ENCODE measurements at regions not wholly inside any gene's neighbourhood (a gene's known extent, or its start where the extent isn't known, plus 50 kb on each side); places are given as distances from the start of the nearest gene placed in this dataset.

- TF ChIP-seq ATF3 (IDR thresholded peaks at IDR 0.05), result no peak
- no peak for TF ChIP-seq EZH2 (IDR thresholded peaks at IDR 0.05)
- no peak for TF ChIP-seq EZH2phosphoT487 (IDR thresholded peaks at IDR 0.05; ENCODE audit: borderline replicate concordance)
- TF ChIP-seq POLR2AphosphoS5 (IDR thresholded peaks at IDR 0.05; ENCODE audit: low read depth, low read length), result no peak
- TF ChIP-seq CTCF (IDR thresholded peaks at IDR 0.05 in 2 of 3, conservative IDR thresholded peaks at IDR 0.05 in 1 of 3; ENCODE audit: borderline replicate concordance in 1 of 3, insufficient read depth in 1 of 3, low read depth in 2 of 3, low read length in 2 of 3), result no peak
- TF ChIP-seq POLR2A (IDR thresholded peaks at IDR 0.05; ENCODE audit: borderline replicate concordance, extremely low read depth, insufficient read depth, insufficient read length), result no peak
- TF ChIP-seq REST (IDR thresholded peaks at IDR 0.05; ENCODE audit: low read depth), result no peak
- TF ChIP-seq RAD21 (IDR thresholded peaks at IDR 0.05; ENCODE audit: low read depth), result no peak
- TF ChIP-seq FOSL1 (IDR thresholded peaks at IDR 0.05; ENCODE audit: low read depth), result no peak
- no peak for TF ChIP-seq SP1 (IDR thresholded peaks at IDR 0.05; ENCODE audit: low read depth)
- no peak for TF ChIP-seq EGR1 (IDR thresholded peaks at IDR 0.05; ENCODE audit: low read depth)
- TF ChIP-seq ZBTB33 (IDR thresholded peaks at IDR 0.05; ENCODE audit: extremely low read depth, insufficient replicate concordance, low read length), result no peak
- TF ChIP-seq TCF7L2 (IDR thresholded peaks at IDR 0.05; ENCODE audit: borderline replicate concordance, extremely low read depth, insufficient read depth, insufficient read length), result no peak
- no peak for TF ChIP-seq SIN3A (IDR thresholded peaks at IDR 0.05; ENCODE audit: low read depth)
Observed at GRCh38 chr4:180650273-180650672, 1592.9 kb upstream of the TENM3 start.

Data from HCT116 (cell line).